ENCODE measurements at regions not wholly inside any gene's neighbourhood (a gene's known extent, or its start where the extent isn't known, plus 50 kb on each side); places are given as distances from the start of the nearest gene placed in this dataset.

DNA sequence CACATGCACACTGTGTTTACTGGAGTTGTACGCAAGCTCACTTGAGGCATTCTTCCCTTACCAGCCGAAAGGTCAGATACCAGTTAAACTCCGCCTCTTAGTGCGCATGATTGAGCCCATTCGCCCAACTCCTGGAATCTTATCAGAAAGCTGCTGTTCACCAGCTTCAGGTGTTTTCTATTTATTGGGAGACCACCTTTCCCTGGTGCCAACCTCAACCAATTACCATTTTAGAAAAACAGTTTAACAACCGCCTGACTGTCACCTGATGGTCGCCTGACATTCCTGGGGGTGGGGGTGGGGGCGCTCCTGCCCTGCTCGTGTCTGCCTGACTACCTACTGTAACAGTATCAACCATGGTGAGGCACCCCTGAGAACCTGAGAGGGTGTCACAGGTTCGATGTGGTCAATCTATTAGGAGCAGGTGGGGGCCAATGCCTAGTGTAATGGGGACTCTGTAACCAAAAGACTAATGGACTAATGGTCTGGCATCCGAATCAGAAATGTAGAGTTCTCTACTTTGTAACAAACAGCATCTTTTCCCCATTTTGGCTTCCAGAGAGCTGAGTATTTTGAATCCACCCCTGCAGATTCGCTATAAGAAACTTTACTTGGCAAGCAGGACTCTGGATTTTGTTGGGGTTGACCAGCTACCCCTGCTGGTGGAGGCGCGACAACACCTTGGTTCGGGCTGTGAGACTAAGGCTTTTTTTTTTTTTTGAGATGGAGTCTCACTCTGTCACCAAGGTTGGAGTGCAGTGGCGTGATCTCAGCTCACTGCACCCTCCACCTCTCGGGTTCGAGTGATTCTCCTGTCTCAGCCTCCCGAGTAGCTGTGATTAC, 58.2 kb upstream of the ZNF157 start (continued):
- TF ChIP-seq GATA2 (CRISPR knock-in tag; IDR thresholded peaks at IDR 0.05) (no peak), RAD21 (CRISPR knock-in tag; conservative IDR thresholded peaks at IDR 0.05 in 1 of 2, IDR thresholded peaks at IDR 0.05 in 1 of 2) (peak in 1 of 2 experiments; percentile 35; a peak in 2 of 4 replicates), SP1 (CRISPR knock-in tag; IDR thresholded peaks at IDR 0.05) (no peak), TEAD2 (tag; IDR thresholded peaks at IDR 0.05) (0 out of 2 replicates have a peak, but pooled peaks have one; percentile 38), TEAD1 (CRISPR knock-in tag; IDR thresholded peaks at IDR 0.05) (no peak), BCOR (IDR thresholded peaks at IDR 0.05) (no peak)

- TF ChIP-seq, protein P1, sequence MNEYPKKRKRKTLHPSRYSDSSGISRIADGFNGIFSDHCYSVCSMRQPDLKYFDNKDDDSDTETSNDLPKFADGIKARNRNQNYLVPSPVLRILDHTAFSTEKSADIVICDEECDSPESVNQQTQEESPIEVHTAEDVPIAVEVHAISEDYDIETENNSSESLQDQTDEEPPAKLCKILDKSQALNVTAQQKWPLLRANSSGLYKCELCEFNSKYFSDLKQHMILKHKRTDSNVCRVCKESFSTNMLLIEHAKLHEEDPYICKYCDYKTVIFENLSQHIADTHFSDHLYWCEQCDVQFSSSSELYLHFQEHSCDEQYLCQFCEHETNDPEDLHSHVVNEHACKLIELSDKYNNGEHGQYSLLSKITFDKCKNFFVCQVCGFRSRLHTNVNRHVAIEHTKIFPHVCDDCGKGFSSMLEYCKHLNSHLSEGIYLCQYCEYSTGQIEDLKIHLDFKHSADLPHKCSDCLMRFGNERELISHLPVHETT (CRISPR knock-in tag; conservative IDR thresholded peaks at IDR 0.05 in 1 of 2, IDR thresholded peaks at IDR 0.05 in 1 of 2): no peak
- TF ChIP-seq BRD9 (IDR thresholded peaks at IDR 0.05; ENCODE audit: low read depth, partially characterized antibody) (no peak), CC2D1A (IDR thresholded peaks at IDR 0.05) (no peak), ZNF76 (CRISPR knock-in tag; IDR thresholded peaks at IDR 0.05; ENCODE audit: borderline replicate concordance) (no peak), TRIM24 (IDR thresholded peaks at IDR 0.05) (no peak), HNRNPLL (IDR thresholded peaks at IDR 0.05; ENCODE audit: low read depth, low read length, poor library complexity, severe bottlenecking) (no peak), ETV5 (CRISPR knock-in tag; IDR thresholded peaks at IDR 0.05; ENCODE audit: low read depth) (no peak), KLF6 (CRISPR knock-in tag; IDR thresholded peaks at IDR 0.05; ENCODE audit: borderline replicate concordance) (no peak), ZFPM2 (CRISPR knock-in tag; IDR thresholded peaks at IDR 0.05) (no peak), ZNF644 (tag; IDR thresholded peaks at IDR 0.05; ENCODE audit: low read depth) (no peak), XRCC4 (IDR thresholded peaks at IDR 0.05; ENCODE audit: extremely low read depth, insufficient read depth, insufficient read length) (no peak)
- TF ChIP-seq, protein P2, sequence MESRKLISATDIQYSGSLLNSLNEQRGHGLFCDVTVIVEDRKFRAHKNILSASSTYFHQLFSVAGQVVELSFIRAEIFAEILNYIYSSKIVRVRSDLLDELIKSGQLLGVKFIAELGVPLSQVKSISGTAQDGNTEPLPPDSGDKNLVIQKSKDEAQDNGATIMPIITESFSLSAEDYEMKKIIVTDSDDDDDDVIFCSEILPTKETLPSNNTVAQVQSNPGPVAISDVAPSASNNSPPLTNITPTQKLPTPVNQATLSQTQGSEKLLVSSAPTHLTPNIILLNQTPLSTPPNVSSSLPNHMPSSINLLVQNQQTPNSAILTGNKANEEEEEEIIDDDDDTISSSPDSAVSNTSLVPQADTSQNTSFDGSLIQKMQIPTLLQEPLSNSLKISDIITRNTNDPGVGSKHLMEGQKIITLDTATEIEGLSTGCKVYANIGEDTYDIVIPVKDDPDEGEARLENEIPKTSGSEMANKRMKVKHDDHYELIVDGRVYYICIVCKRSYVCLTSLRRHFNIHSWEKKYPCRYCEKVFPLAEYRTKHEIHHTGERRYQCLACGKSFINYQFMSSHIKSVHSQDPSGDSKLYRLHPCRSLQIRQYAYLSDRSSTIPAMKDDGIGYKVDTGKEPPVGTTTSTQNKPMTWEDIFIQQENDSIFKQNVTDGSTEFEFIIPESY (CRISPR knock-in tag; IDR thresholded peaks at IDR 0.05): no peak
- no peaks in the 10 kb centered on the region for H3K9me3 ChIP-seq (replicated peaks; ENCODE audit: control insufficient read depth, insufficient read depth, low read depth, low read length)
- intact Hi-C loops (cut with micrococcal nuclease): loop anchor here (2.0 kb wide), 1 partner anchor 120 kb away; the partner anchor contains the start of gene UBA1
- BruUV-seq (replicated peaks): no TSS peak
- no peak overlapping the region for H3K4me2 ChIP-seq (ENCODE audit: insufficient read depth, low read length)
- no peaks in the 10 kb centered on the region; a peak in 1 of 5 replicates for H3K27me3 ChIP-seq (ENCODE audit: control insufficient read depth in 2 of 2, insufficient read depth in 2 of 2, low read length in 2 of 2)
- ChIA-PET POLR2A (interaction anchor here (0.7 to 1.3 kb wide), 2 partner anchors 24 to 105 kb away, joined by 3 read pairs; no protein-coding TSS in a partner anchor), CTCF (ENCODE audit: low intra/inter-chr PET ratio) (interaction anchor here (1.2 kb wide), 1 partner anchor 119 kb away, joined by 8 read pairs; the partner anchor contains the start of gene UBA1)
- no peaks in the 10 kb centered on the region for H3K9me1 ChIP-seq (ENCODE audit: control insufficient read depth, insufficient read depth, low read length)
- no peaks in the 10 kb centered on the region; a peak in 1 of 5 replicates for H3K4me1 ChIP-seq (replicated peaks in 1 of 2; ENCODE audit: control insufficient read depth in 2 of 2, insufficient read depth in 2 of 2, low read length in 2 of 2)
- H3K4me3 ChIP-seq: no peak overlapping the region
- no peak overlapping the region for H3K9ac ChIP-seq (ENCODE audit: insufficient read depth in 1 of 2, low read depth in 2 of 2, low read length in 2 of 2)
- no peak for FAIRE-seq
- in situ Hi-C loops (cut with MboI): no loop called here
- H3K79me2 ChIP-seq (ENCODE audit: control insufficient read depth, insufficient read depth, low read length): no peaks in the 10 kb centered on the region
- DNase-seq (ENCODE audit: extremely low read depth in 1 of 4, low spot score in 3 of 4): no peak
- no peak for ATAC-seq
- no peak overlapping the region for H3K27ac ChIP-seq (ENCODE audit: extremely low read depth, low read depth, low read length)
- H2AFZ ChIP-seq (ENCODE audit: low read depth, low read length): no peak overlapping the region
- H3K36me3 ChIP-seq (ENCODE audit: control insufficient read depth, insufficient read depth, low read length): no peaks in the 10 kb centered on the region
- H4K20me1 ChIP-seq (replicated peaks; ENCODE audit: control insufficient read depth, insufficient read depth, low read length): no peaks in the 10 kb centered on the region; the same call in 1 of the 2 replicates
- WGBS (ENCODE audit: insufficient coverage, low coverage, missing lambda C conversion rate): 4% methylated on average over 4 of the region's 5 CpGs
Observed at GRCh38 chrX:47313056-47313455, 57.3 kb upstream of the ZNF157 start.
